ENCODE measurements at regions not wholly inside any gene's neighbourhood (a gene's known extent, or its start where the extent isn't known, plus 50 kb on each side); places are given as distances from the start of the nearest gene placed in this dataset.
"Not testable (repeated sequence)": the region's sequence is repeated elsewhere in the genome, so short reads cannot be mapped to it uniquely, and the experiment has no call there.

GRCh38 chr3:159390656-159391212, 588.9 kb downstream of the MFSD1 start:
- TF ChIP-seq LARP7 (IDR thresholded peaks at IDR 0.05) (no peak), ZNF395 (CRISPR knock-in tag; IDR thresholded peaks at IDR 0.05) (no peak), ZBTB26 (CRISPR knock-in tag; IDR thresholded peaks at IDR 0.05) (no peak), HMGN3 (IDR thresholded peaks at IDR 0.05; ENCODE audit: borderline replicate concordance, extremely low read depth, insufficient read length, low read depth, low read length) (no peak), CXXC5 (CRISPR knock-in tag; IDR thresholded peaks at IDR 0.05) (no peak), BCLAF1 (IDR thresholded peaks at IDR 0.05; ENCODE audit: borderline replicate concordance in 1 of 2, control insufficient read depth in 1 of 2, low read depth in 2 of 2, low read length in 1 of 2) (no peak), ZBTB7A (IDR thresholded peaks at IDR 0.05; ENCODE audit: borderline replicate concordance, control insufficient read depth, low read depth, low read length) (no peak)
- no peaks in the 10 kb centered on the region for H3K4me1 ChIP-seq (replicated peaks in 1 of 2; ENCODE audit: control insufficient read depth in 2 of 2, insufficient read depth in 2 of 2, low read length in 2 of 2)
- POLR2A ChIA-PET = no interaction called here
- no peaks in the 10 kb centered on the region for H3K9me1 ChIP-seq (ENCODE audit: control insufficient read depth, insufficient read depth, low read length)
- intact Hi-C loops (cut with micrococcal nuclease) (no loop called here), in situ Hi-C loops (cut with MboI) (no loop called here)
- no peaks in the 10 kb centered on the region for H3K27me3 ChIP-seq (ENCODE audit: control insufficient read depth in 2 of 2, insufficient read depth in 2 of 2, low read length in 2 of 2)
- H3K36me3 ChIP-seq (ENCODE audit: control insufficient read depth, insufficient read depth, low read length) = no peaks in the 10 kb centered on the region
- no peak overlapping the region for H3K4me3 ChIP-seq
- H4K20me1 ChIP-seq (replicated peaks; ENCODE audit: control insufficient read depth, insufficient read depth, low read length) = no peaks in the 10 kb centered on the region
- FAIRE-seq = no peak
- DNase-seq (ENCODE audit: extremely low read depth in 1 of 4, low spot score in 3 of 4) = no peak
- no peak overlapping the region for H2AFZ ChIP-seq (ENCODE audit: low read depth, low read length)
- H3K27ac ChIP-seq (ENCODE audit: extremely low read depth, low read depth, low read length) = no peak overlapping the region
- no TSS peak for BruUV-seq (replicated peaks)
- H3K79me2 ChIP-seq (ENCODE audit: control insufficient read depth, insufficient read depth, low read length) = no peaks in the 10 kb centered on the region
- 0% methylated on average over 1 of the region's 1 CpG for WGBS (ENCODE audit: insufficient coverage, low coverage, missing lambda C conversion rate)
- CTCF ChIA-PET (ENCODE audit: low intra/inter-chr PET ratio) = no interaction called here
- no peak for ATAC-seq
- H3K9ac ChIP-seq (ENCODE audit: insufficient read depth in 1 of 2, low read depth in 2 of 2, low read length in 2 of 2) = no peak overlapping the region
- H3K9me3 ChIP-seq (replicated peaks; ENCODE audit: control insufficient read depth, insufficient read depth, low read depth, low read length) = no peaks in the 10 kb centered on the region; the same call in 1 of the 2 replicates
- no peak overlapping the region for H3K4me2 ChIP-seq (ENCODE audit: insufficient read depth, low read length)

- H3K4me2 ChIP-seq (ENCODE audit: insufficient read depth, low read length); CTCF ChIA-PET (ENCODE audit: low intra/inter-chr PET ratio); H3K4me1 ChIP-seq (replicated peaks in 1 of 2; ENCODE audit: control insufficient read depth in 2 of 2, insufficient read depth in 2 of 2, low read length in 2 of 2); BruUV-seq (replicated peaks); H3K9me1 ChIP-seq (ENCODE audit: control insufficient read depth, insufficient read depth, low read length); intact Hi-C loops (cut with micrococcal nuclease); H3K27ac ChIP-seq (ENCODE audit: extremely low read depth, low read depth, low read length); DNase-seq (ENCODE audit: extremely low read depth in 1 of 4, low spot score in 3 of 4); H3K4me3 ChIP-seq; H3K27me3 ChIP-seq (ENCODE audit: control insufficient read depth in 2 of 2, insufficient read depth in 2 of 2, low read length in 2 of 2); H3K9me3 ChIP-seq (replicated peaks; ENCODE audit: control insufficient read depth, insufficient read depth, low read depth, low read length); ATAC-seq; H2AFZ ChIP-seq (ENCODE audit: low read depth, low read length); H3K36me3 ChIP-seq (ENCODE audit: control insufficient read depth, insufficient read depth, low read length); H4K20me1 ChIP-seq (replicated peaks; ENCODE audit: control insufficient read depth, insufficient read depth, low read length); H3K79me2 ChIP-seq (ENCODE audit: control insufficient read depth, insufficient read depth, low read length); in situ Hi-C loops (cut with MboI); H3K9ac ChIP-seq (ENCODE audit: insufficient read depth in 1 of 2, low read depth in 2 of 2, low read length in 2 of 2); FAIRE-seq; POLR2A ChIA-PET: not testable (repeated sequence)
- 3% methylated on average over 4 of the region's 7 CpGs for WGBS (ENCODE audit: insufficient coverage, low coverage, missing lambda C conversion rate)
These were observed 591.0 kb upstream of the IL12A start for GRCh38 chr3:159397683-159398082.
